ENCODE measurements at regions not wholly inside any gene's neighbourhood (a gene's known extent, or its start where the extent isn't known, plus 50 kb on each side); places are given as distances from the start of the nearest gene placed in this dataset.

- ChIA-PET CTCF (no interaction called here), POLR2A (no interaction called here)
- intact Hi-C loops (cut with micrococcal nuclease), result no loop called here
- no peak overlapping the region for H3K4me3 Mint-ChIP-seq (ENCODE audit: unreplicated experiment)
- H3K27ac Mint-ChIP-seq (ENCODE audit: low read depth, unreplicated experiment), result no peak overlapping the region
- H3K4me1 Mint-ChIP-seq (ENCODE audit: insufficient read depth, unreplicated experiment), result no peaks in the 10 kb centered on the region
- DNase-seq (ENCODE audit: unreplicated experiment), result no peak
- no peaks in the 10 kb centered on the region for H3K27me3 Mint-ChIP-seq (ENCODE audit: insufficient read depth, unreplicated experiment)
- TF ChIP-seq CTCF (IDR thresholded peaks at IDR 0.05; ENCODE audit: unreplicated experiment), result no peak
- no TSS peak for BruUV-seq (replicated peaks)
- no peaks in the 10 kb centered on the region for H3K36me3 Mint-ChIP-seq (ENCODE audit: insufficient read depth, unreplicated experiment)
- no peaks in the 10 kb centered on the region for H3K9me3 Mint-ChIP-seq (ENCODE audit: unreplicated experiment)
Observed at GRCh38 chr6:21382821-21383449, 210.6 kb upstream of the SOX4 start.

GRCh38 chr6:21383450-21384085, 210.0 kb upstream of the SOX4 start:
- ChIA-PET POLR2A (no interaction called here), CTCF (no interaction called here)
- Mint-ChIP-seq H3K27ac (ENCODE audit: low read depth, unreplicated experiment) (no peak overlapping the region), H3K9me3 (ENCODE audit: unreplicated experiment) (no peaks in the 10 kb centered on the region), H3K4me1 (ENCODE audit: insufficient read depth, unreplicated experiment) (no peaks in the 10 kb centered on the region), H3K36me3 (ENCODE audit: insufficient read depth, unreplicated experiment) (no peaks in the 10 kb centered on the region), H3K27me3 (ENCODE audit: insufficient read depth, unreplicated experiment) (no peaks in the 10 kb centered on the region), H3K4me3 (ENCODE audit: unreplicated experiment) (no peak overlapping the region)
- intact Hi-C loops (cut with micrococcal nuclease), result no loop called here
- no TSS peak for BruUV-seq (replicated peaks)
- no peak for TF ChIP-seq CTCF (IDR thresholded peaks at IDR 0.05; ENCODE audit: unreplicated experiment)
- DNase-seq (ENCODE audit: unreplicated experiment), result no peak

GRCh38 chr6:21384216-21384615, 209.3 kb upstream of the SOX4 start:
- ChIA-PET CTCF (no interaction called here), POLR2A (no interaction called here)
- Mint-ChIP-seq H3K9me3 (ENCODE audit: unreplicated experiment) (no peaks in the 10 kb centered on the region), H3K4me3 (ENCODE audit: unreplicated experiment) (no peak overlapping the region), H3K4me1 (ENCODE audit: insufficient read depth, unreplicated experiment) (no peaks in the 10 kb centered on the region), H3K27me3 (ENCODE audit: insufficient read depth, unreplicated experiment) (no peaks in the 10 kb centered on the region), H3K27ac (ENCODE audit: low read depth, unreplicated experiment) (no peak overlapping the region), H3K36me3 (ENCODE audit: insufficient read depth, unreplicated experiment) (no peaks in the 10 kb centered on the region)
- no peak for TF ChIP-seq CTCF (IDR thresholded peaks at IDR 0.05; ENCODE audit: unreplicated experiment)
- intact Hi-C loops (cut with micrococcal nuclease), result no loop called here
- no TSS peak for BruUV-seq (replicated peaks)
- peak; percentile 23 for DNase-seq (ENCODE audit: unreplicated experiment)

GRCh38 chr6:21386744-21387143, 206.8 kb upstream of the SOX4 start:
- no TSS peak for BruUV-seq (replicated peaks)
- DNase-seq (ENCODE audit: unreplicated experiment), result no peak
- no peak overlapping the region for H3K4me3 Mint-ChIP-seq (ENCODE audit: unreplicated experiment)
- H3K4me1 Mint-ChIP-seq (ENCODE audit: insufficient read depth, unreplicated experiment), result no peaks in the 10 kb centered on the region
- no peak overlapping the region for H3K27ac Mint-ChIP-seq (ENCODE audit: low read depth, unreplicated experiment)
- intact Hi-C loops (cut with micrococcal nuclease), result no loop called here
- no peaks in the 10 kb centered on the region for H3K27me3 Mint-ChIP-seq (ENCODE audit: insufficient read depth, unreplicated experiment)
- CTCF ChIA-PET, result no interaction called here
- TF ChIP-seq CTCF (IDR thresholded peaks at IDR 0.05; ENCODE audit: unreplicated experiment), result no peak
- POLR2A ChIA-PET, result no interaction called here
- no peaks in the 10 kb centered on the region for H3K36me3 Mint-ChIP-seq (ENCODE audit: insufficient read depth, unreplicated experiment)
- H3K9me3 Mint-ChIP-seq (ENCODE audit: unreplicated experiment), result no peaks in the 10 kb centered on the region

All from MCF 10A (cell line).